BJ (cell line): ENCODE measurements at regions not wholly inside any gene's neighbourhood (a gene's known extent, or its start where the extent isn't known, plus 50 kb on each side); places are given as distances from the start of the nearest gene placed in this dataset.

Experiments used
- CTCF ChIA-PET: fragments of 350-600 bp; formaldehyde crosslinking; extraction: SDS; loops from one replicate; lab custom pipeline; 2021; ENCODE audit warnings: antibody characterized with exemption, inconsistent platforms; lab: Yijun Ruan, JAX
- POLR2A ChIA-PET: fragments of 300-600 bp; sonication (Branson Sonifier 250); formaldehyde crosslinking; extraction: SDS; loops from one replicate; lab custom pipeline; 2021; ENCODE audit warnings: antibody characterized with exemption; lab: Charles Lee
- DNase-seq: peaks from one replicate; pipeline ENCODE4 v3.0.0-alpha.2; 2011; ENCODE audit warnings: low read depth
- H3K27me3 ChIP-seq: 2 replicates; pipeline ENCODE4 v1.6.0; 2011; ENCODE audit warnings: low read length; ENCODE audit not compliant: control insufficient read depth, insufficient read depth
- H3K36me3 ChIP-seq: 2 replicates; pipeline ENCODE4 v1.5.1; 2011; ENCODE audit warnings: low read length; ENCODE audit not compliant: control insufficient read depth, insufficient read depth
- H3K4me3 ChIP-seq: 2 replicates; pipeline ENCODE4 v1.5.1; 2011; ENCODE audit warnings: low read depth, mild to moderate bottlenecking, control low read depth, low read length
- CTCF ChIP-seq: IDR thresholded peaks from 2 replicates; pipeline ENCODE4 v1.5.1; 2011; ENCODE audit warnings: low read depth, mild to moderate bottlenecking, control low read depth, inconsistent platforms, low read length, moderate library complexity; ENCODE audit not compliant: insufficient read depth

GRCh38 chr5:111932628-111933027 lies 175.6 kb upstream of the NREP start:
- DNase-seq = no peak
- CTCF ChIA-PET = no interaction called here
- no peak overlapping the region for H3K4me3 ChIP-seq

GRCh38 chr5:111932199-111932598 lies 175.2 kb upstream of the NREP start:
- TF ChIP-seq CTCF = no peak
- no peak overlapping the region for H3K4me3 ChIP-seq
- POLR2A ChIA-PET = no interaction called here
- no peak for DNase-seq
- H3K27me3 ChIP-seq = no peaks in the 10 kb centered on the region
- no peaks in the 10 kb centered on the region for H3K36me3 ChIP-seq
- CTCF ChIA-PET = no interaction called here

More at GRCh38 chr5:111932628-111933027, 175.6 kb upstream of the NREP start:
- no peaks in the 10 kb centered on the region for H3K27me3 ChIP-seq
- H3K36me3 ChIP-seq = no peaks in the 10 kb centered on the region
- no peak for TF ChIP-seq CTCF
- POLR2A ChIA-PET = no interaction called here

- TF ChIP-seq CTCF = no peak
- DNase-seq = no peak
- H3K4me3 ChIP-seq = no peak overlapping the region
- no peaks in the 10 kb centered on the region for H3K36me3 ChIP-seq
- POLR2A ChIA-PET = interaction anchor here (1.0 kb wide), 1 partner anchor 29 kb away, joined by 3 read pairs; no protein-coding TSS in a partner anchor
- no peaks in the 10 kb centered on the region for H3K27me3 ChIP-seq
- CTCF ChIA-PET = interaction anchor here (1.1 kb wide), 1 partner anchor 15 kb away, joined by 4 read pairs; no protein-coding TSS in a partner anchor
These were observed 174.7 kb upstream of the NREP start for GRCh38 chr5:111931655-111932054.

- DNase-seq = no peak
- Histone ChIP-seq H3K4me3 (no peak overlapping the region), H3K27me3 (no peaks in the 10 kb centered on the region), H3K36me3 (no peaks in the 10 kb centered on the region)
- CTCF ChIA-PET = interaction anchor here (0.9 to 1.1 kb wide), 3 partner anchors 12 to 144 kb away, joined by 3 to 4 read pairs (median 4); no protein-coding TSS in a partner anchor
- TF ChIP-seq CTCF = no peak
- POLR2A ChIA-PET = interaction anchor here (1.0 kb wide), 2 partner anchors 30 to 48 kb away, joined by 3 to 4 read pairs; no protein-coding TSS in a partner anchor
These were observed 174.0 kb upstream of the NREP start for GRCh38 chr5:111930905-111931461.

- Histone ChIP-seq H3K36me3 (no peaks in the 10 kb centered on the region), H3K27me3 (no peaks in the 10 kb centered on the region), H3K4me3 (no peak overlapping the region)
- POLR2A ChIA-PET = interaction anchor here (0.7 to 1.0 kb wide), 2 partner anchors 49 to 181 kb away, joined by 3 to 4 read pairs; no protein-coding TSS in a partner anchor
- no peak for DNase-seq
- no peak for TF ChIP-seq CTCF
- CTCF ChIA-PET = interaction anchor here (0.9 to 1.3 kb wide), 4 partner anchors 13 to 145 kb away, joined by 3 to 4 read pairs (median 4); no protein-coding TSS in a partner anchor
These were observed 173.5 kb upstream of the NREP start for GRCh38 chr5:111930449-111930848.
